H1 (cell line): ENCODE measurements at regions not wholly inside any gene's neighbourhood (a gene's known extent, or its start where the extent isn't known, plus 50 kb on each side); places are given as distances from the start of the nearest gene placed in this dataset.

Experiments used
- HDAC6 ChIP-seq: IDR thresholded peaks from one replicate; pipeline ENCODE4 v1.7.1; 2012; ENCODE audit warnings: low read depth, mild to moderate bottlenecking, inconsistent platforms, low read length, moderate library complexity
- JUN ChIP-seq: IDR thresholded peaks from 2 replicates; pipeline ENCODE4 v1.6.1; 2011; ENCODE audit warnings: low read depth, mild to moderate bottlenecking, improper control_type of control experiment, low read length
- MAX ChIP-seq: IDR thresholded peaks from 2 replicates; pipeline ENCODE4 v1.6.1; 2012; ENCODE audit warnings: inconsistent platforms
- POLR2A ChIP-seq, 2 experiments: IDR thresholded peaks; 1 replicate in 1 of 2; 2 replicates in 1 of 2; pipeline ENCODE4 v1.6.1; 2011; ENCODE audit warnings: low read depth in 2 of 2, low read length in 2 of 2, mild to moderate bottlenecking in 2 of 2; ENCODE audit errors: control extremely low read depth in 1 of 2

DNA sequence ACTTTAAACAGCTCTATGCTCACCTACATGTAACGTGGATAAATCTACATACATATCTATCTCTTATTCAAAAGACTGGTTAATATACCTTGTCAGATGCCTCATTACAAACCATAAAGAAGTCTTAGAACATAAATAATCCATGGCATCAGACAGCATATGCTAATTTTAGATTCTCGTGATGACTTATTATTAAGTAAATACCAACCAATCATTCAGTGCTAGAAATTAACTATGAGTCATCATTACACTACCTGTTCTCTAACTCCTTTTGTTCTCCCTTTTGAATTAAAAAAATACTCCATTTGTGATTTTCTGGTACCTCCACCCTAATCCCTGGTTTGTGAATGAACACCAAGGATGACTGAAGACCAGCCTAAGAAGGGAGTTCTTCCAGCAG, 754.3 kb upstream of the ARGLU1 start:
- no peak for TF ChIP-seq JUN
- no peak for TF ChIP-seq HDAC6
- TF ChIP-seq MAX: no peak
- TF ChIP-seq POLR2A (IDR thresholded peaks at IDR 0.05; ENCODE audit: control extremely low read depth in 1 of 2, low read depth in 2 of 2, low read length in 2 of 2): no peak
